MCF 10A (cell line): ENCODE measurements at regions not wholly inside any gene's neighbourhood (a gene's known extent, or its start where the extent isn't known, plus 50 kb on each side); places are given as distances from the start of the nearest gene placed in this dataset.

Experiments
- BruUV-seq: library from RNA; stranded (reverse); fragments of 400-500 nt; replicated peaks from 2 replicates; lab custom pipeline; 2021; lab: Mats Ljungman, UMichigan
- CTCF ChIA-PET: fragments of 300-600 bp; sonication (Branson Sonifier 250); formaldehyde crosslinking; extraction: SDS; loops from one replicate; lab custom pipeline; 2021; ENCODE audit warnings: antibody characterized with exemption, inconsistent platforms; lab: Yijun Ruan, JAX
- POLR2A ChIA-PET: fragments of 300-600, 350-650 bp; sonication (Branson Sonifier 250); formaldehyde crosslinking; extraction: SDS; loops from one replicate; lab custom pipeline; 2020; ENCODE audit warnings: antibody characterized with exemption, inconsistent platforms; lab: Yijun Ruan, JAX
- DNase-seq: peaks from one replicate; pipeline ENCODE4 v3.0.0-alpha.2; 2018; ENCODE audit not compliant: unreplicated experiment
- H3K27ac Mint-ChIP-seq: one replicate; pipeline ENCODE4 v1.8.0; 2022; ENCODE audit warnings: mild to moderate bottlenecking, low read depth, mixed read lengths; ENCODE audit not compliant: unreplicated experiment
- H3K27me3 Mint-ChIP-seq: one replicate; pipeline ENCODE4 v1.8.0; 2022; ENCODE audit warnings: mixed read lengths; ENCODE audit not compliant: insufficient read depth, unreplicated experiment
- H3K36me3 Mint-ChIP-seq: one replicate; pipeline ENCODE4 v1.8.0; 2022; ENCODE audit warnings: mild to moderate bottlenecking, moderate library complexity, mixed read lengths; ENCODE audit not compliant: insufficient read depth, unreplicated experiment
- H3K4me1 Mint-ChIP-seq: one replicate; pipeline ENCODE4 v1.8.0; 2022; ENCODE audit warnings: mixed read lengths; ENCODE audit not compliant: insufficient read depth, unreplicated experiment
- H3K4me3 Mint-ChIP-seq: one replicate; pipeline ENCODE4 v1.8.0; 2022; ENCODE audit warnings: mild to moderate bottlenecking, moderate library complexity, mixed read lengths; ENCODE audit not compliant: unreplicated experiment
- H3K9me3 Mint-ChIP-seq: one replicate; pipeline ENCODE4 v1.8.0; 2022; ENCODE audit warnings: mixed read lengths; ENCODE audit not compliant: unreplicated experiment
- intact Hi-C: fragments of 100-400 bp; cut with micrococcal nuclease; formaldehyde crosslinking; loops from 2 replicates; pipeline ENCODE4 v1.14.1; 2022
- TF ChIP-seq, protein P1 (sequence below): fragments of 200-600 bp; IDR thresholded peaks from one replicate; pipeline ENCODE4 v1.8.0; 2022; ENCODE audit warnings: antibody characterized with exemption, mild to moderate bottlenecking; ENCODE audit not compliant: unreplicated experiment

- Mint-ChIP-seq H3K27me3 (peaks cover 49% of the 10 kb centered on the region), H3K27ac (no peak overlapping the region), H3K9me3 (no peaks in the 10 kb centered on the region), H3K4me1 (no peaks in the 10 kb centered on the region), H3K36me3 (no peaks in the 10 kb centered on the region), H3K4me3 (no peak overlapping the region)
- CTCF ChIA-PET, result no interaction called here
- BruUV-seq, result no TSS peak
- POLR2A ChIA-PET, result no interaction called here
- TF ChIP-seq, protein P1, sequence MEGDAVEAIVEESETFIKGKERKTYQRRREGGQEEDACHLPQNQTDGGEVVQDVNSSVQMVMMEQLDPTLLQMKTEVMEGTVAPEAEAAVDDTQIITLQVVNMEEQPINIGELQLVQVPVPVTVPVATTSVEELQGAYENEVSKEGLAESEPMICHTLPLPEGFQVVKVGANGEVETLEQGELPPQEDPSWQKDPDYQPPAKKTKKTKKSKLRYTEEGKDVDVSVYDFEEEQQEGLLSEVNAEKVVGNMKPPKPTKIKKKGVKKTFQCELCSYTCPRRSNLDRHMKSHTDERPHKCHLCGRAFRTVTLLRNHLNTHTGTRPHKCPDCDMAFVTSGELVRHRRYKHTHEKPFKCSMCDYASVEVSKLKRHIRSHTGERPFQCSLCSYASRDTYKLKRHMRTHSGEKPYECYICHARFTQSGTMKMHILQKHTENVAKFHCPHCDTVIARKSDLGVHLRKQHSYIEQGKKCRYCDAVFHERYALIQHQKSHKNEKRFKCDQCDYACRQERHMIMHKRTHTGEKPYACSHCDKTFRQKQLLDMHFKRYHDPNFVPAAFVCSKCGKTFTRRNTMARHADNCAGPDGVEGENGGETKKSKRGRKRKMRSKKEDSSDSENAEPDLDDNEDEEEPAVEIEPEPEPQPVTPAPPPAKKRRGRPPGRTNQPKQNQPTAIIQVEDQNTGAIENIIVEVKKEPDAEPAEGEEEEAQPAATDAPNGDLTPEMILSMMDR, result no peak
- intact Hi-C loops, result no loop called here
- DNase-seq, result no peak
These were observed 323.1 kb downstream of the FBXO8 start for GRCh38 chr4:173960398-173960797.

- CTCF ChIA-PET, result no interaction called here
- BruUV-seq, result no TSS peak
- no peaks in the 10 kb centered on the region for H3K4me1 Mint-ChIP-seq
These were observed 325.0 kb downstream of the FBXO8 start for GRCh38 chr4:173958445-173958844.

GRCh38 chr4:173943547-173943946 lies 339.9 kb downstream of the FBXO8 start:
- H3K9me3 Mint-ChIP-seq, result no peaks in the 10 kb centered on the region
- ChIA-PET POLR2A (no interaction called here), CTCF (no interaction called here)
- peaks cover 94% of the 10 kb centered on the region for H3K27me3 Mint-ChIP-seq
- TF ChIP-seq, protein P1, result no peak
- intact Hi-C loops, result no loop called here
- H3K27ac Mint-ChIP-seq, result no peak overlapping the region
- DNase-seq, result no peak
- H3K4me1 Mint-ChIP-seq, result no peaks in the 10 kb centered on the region
- no peak overlapping the region for H3K4me3 Mint-ChIP-seq
- no peaks in the 10 kb centered on the region for H3K36me3 Mint-ChIP-seq
- BruUV-seq, result no TSS peak

More at GRCh38 chr4:173958445-173958844, 325.0 kb downstream of the FBXO8 start:
- POLR2A ChIA-PET, result no interaction called here
- no peaks in the 10 kb centered on the region for H3K9me3 Mint-ChIP-seq
- no peaks in the 10 kb centered on the region for H3K36me3 Mint-ChIP-seq
- H3K27me3 Mint-ChIP-seq, result peaks cover 69% of the 10 kb centered on the region
- no peak for DNase-seq
- H3K4me3 Mint-ChIP-seq, result no peak overlapping the region
- intact Hi-C loops, result no loop called here
- TF ChIP-seq, protein P1, result no peak
- H3K27ac Mint-ChIP-seq, result no peak overlapping the region

DNA sequence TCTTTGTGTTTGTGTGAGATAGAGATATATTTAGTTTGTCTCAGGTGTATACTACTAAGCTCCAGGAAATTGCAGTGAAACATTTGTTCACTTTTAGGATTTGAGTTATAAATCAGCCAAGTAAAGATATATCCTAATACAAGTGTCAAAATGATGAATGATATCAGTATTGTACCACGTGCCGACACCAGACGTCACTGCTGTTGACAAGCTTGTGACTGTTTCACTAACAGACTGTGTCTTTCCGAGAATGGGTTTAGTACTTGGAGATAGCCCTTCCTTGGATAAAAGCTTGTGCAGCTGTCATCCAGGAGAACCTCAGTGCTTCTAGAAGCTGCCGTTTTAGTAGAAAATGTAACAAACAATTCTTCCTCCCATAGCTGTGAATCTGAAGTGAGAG lies 343.3 kb downstream of the FBXO8 start:
- H3K9me3 Mint-ChIP-seq, result no peaks in the 10 kb centered on the region
- no peaks in the 10 kb centered on the region for H3K4me1 Mint-ChIP-seq
- CTCF ChIA-PET, result interaction anchor here (0.6 to 0.8 kb wide), 3 partner anchors 44 to 186 kb away, joined by 3 read pairs; no protein-coding TSS in a partner anchor
- intact Hi-C loops, result no loop called here
- H3K4me3 Mint-ChIP-seq, result no peak overlapping the region
- DNase-seq, result no peak
- H3K27ac Mint-ChIP-seq, result no peak overlapping the region
- no TSS peak for BruUV-seq
- peaks cover 94% of the 10 kb centered on the region for H3K27me3 Mint-ChIP-seq
- H3K36me3 Mint-ChIP-seq, result no peaks in the 10 kb centered on the region
- POLR2A ChIA-PET, result no interaction called here
- TF ChIP-seq, protein P1, result no peak
